TTC549 (cell line): ENCODE measurements at regions not wholly inside any gene's neighbourhood (a gene's known extent, or its start where the extent isn't known, plus 50 kb on each side); places are given as distances from the start of the nearest gene placed in this dataset.
"Not testable (repeated sequence)": the region's sequence is repeated elsewhere in the genome, so short reads cannot be mapped to it uniquely, and the experiment has no call there.

Experiments used
- FAIRE-seq: peaks from 2 replicates; lab custom pipeline; 2012; peaks lifted over from hg19 to GRCh38; lab: Jason Lieb, UNC

GRCh38 chr6:152811785-152812184, 61.2 kb downstream of the VIP start:
- FAIRE-seq, result no peak

GRCh38 chr6:152815230-152815872, 64.8 kb downstream of the VIP start:
- no peak for FAIRE-seq

DNA sequence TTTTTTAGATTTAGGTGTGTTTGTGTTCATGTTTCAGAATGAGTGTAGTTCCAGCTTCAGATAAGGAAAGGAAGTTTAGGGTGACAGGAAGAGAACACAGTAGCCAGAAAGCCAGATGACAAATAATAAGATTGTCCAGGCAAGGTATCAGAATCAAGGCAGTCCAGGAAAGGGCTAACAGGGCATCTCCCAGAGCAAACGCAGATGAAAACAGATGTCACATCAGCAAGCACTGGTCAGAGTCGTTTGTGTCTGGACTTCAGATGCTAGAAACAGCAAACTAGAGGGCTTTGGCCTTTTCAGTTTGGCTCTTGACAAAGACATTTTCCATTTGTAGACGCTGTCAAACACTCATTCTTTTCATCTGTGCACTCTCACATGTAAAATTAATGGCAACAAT, 65.5 kb downstream of the VIP start:
- FAIRE-seq, result no peak

- no peak for FAIRE-seq
Observed at GRCh38 chr6:152821525-152821924, 70.9 kb downstream of the VIP start.

DNA sequence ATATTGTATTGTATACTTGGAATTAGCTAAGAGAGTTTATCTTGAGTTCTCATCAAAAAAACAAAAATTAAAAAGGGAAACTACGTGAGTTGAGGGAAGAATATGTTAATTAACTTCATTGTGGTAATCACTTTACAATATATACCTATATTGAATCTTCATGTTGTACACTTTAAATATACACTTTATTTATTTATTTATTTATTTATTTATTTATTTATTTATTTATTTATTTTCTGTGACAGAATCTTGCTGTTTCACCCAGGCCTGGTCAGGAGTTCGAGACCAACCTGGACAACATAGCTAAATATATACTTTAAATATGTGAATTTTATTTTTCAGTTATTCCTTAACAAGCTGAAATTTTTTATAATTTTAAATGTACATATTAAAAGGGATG, 74.1 kb downstream of the VIP start:
- no peak for FAIRE-seq

DNA sequence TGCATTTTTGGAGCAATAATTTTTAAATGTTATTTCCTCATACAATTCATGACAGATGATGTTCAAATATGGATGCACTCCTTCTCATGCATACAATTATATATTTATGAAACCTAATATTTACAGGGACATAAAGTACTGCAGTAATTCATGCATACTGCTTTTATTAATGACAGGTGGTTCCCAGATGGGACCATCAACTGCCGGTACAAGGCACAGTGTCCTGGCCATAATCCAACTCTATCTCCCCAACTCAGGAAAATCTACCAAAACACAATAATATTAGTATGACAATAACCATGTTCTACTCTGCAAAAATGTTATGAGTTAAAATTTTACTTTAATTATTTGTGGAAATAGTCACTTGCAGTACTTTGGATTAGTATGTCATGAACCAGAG, 77.8 kb downstream of the VIP start:
- FAIRE-seq, result no peak

DNA sequence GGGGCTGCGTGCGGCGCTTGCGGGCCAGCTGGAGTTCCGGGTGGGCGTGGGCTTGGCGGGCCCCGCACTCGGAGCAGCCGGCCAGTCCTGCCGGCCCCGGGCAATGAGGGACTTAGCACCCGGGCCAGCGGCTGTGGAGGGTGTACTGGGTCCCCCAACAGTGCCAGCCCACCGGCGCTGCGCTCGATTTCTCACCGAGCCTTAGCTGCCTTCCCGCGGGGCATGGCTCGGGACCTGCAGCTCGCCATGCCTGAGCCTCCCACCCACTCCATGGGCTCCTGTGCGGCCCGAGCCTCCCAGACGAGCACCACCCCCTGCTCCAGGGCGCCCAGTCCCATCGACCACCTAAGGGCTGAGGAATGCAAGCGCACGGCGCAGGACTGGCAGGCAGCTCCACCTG, 83.8 kb downstream of the VIP start:
- not testable (repeated sequence) for FAIRE-seq

- FAIRE-seq, result no peak
Observed at GRCh38 chr6:152836523-152836922, 85.9 kb downstream of the VIP start.

DNA sequence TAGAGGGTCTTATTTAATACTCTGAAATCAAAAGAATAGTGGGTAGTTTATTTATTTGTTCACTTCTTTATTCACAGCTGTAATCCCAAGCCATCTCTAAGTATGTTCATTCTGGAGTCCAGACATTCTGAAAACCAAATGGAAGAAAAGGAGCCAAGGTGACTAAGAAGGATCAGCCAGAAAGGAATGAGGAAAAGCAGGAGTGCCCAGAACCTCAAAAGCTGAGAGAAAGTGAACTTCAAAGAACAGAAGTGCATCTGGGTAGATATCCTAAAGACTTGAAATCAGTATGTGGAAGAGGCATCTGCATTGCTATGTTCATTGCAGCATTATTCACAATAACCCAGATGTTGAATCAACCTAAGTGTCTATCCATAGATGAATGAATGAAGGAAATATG, 94.8 kb downstream of the VIP start:
- FAIRE-seq, result no peak

- no peak for FAIRE-seq
Observed at GRCh38 chr6:152846825-152847224, 96.2 kb downstream of the VIP start.

DNA sequence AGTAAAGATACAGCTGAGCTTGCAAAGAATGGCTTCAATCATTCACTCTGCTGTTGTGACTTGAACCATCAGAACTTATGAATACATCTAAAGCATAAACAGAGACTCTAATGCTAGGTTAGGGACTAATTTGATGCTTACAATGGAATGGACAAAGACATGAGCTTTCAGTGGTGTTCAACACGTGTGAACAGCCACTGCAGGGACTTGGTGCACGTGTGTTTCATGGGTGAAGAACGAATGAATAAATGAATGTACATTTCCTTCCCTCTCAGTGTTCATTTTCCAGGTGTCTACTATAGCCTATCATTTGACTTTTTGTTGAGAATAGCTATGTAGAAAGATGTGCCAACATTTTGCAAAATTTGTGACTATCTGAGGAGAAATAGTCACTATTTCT, 98.3 kb downstream of the VIP start:
- FAIRE-seq, result no peak

GRCh38 chr6:152854086-152854795, 103.6 kb downstream of the VIP start:
- no peak for FAIRE-seq

DNA sequence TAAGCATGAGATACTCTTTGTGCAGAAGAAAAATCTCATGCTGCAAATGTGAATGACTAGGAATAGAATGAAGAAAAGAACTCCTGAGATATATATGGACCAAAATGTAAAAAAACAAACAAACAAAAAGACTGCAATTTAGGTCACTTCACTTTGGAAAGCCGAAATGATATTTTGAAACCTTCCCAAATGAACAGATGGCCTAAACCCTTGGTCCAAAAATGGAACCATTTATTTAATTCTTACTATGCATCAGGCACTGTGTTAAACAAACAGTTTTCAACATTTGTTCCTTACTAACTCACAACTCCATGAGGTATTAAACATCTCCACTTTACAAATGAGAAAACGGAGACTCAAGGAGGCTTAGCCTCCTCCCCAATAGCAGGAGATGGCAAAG, 107.5 kb downstream of the VIP start:
- FAIRE-seq, result no peak

GRCh38 chr6:152859225-152859624, 108.6 kb downstream of the VIP start:
- FAIRE-seq, result no peak

DNA sequence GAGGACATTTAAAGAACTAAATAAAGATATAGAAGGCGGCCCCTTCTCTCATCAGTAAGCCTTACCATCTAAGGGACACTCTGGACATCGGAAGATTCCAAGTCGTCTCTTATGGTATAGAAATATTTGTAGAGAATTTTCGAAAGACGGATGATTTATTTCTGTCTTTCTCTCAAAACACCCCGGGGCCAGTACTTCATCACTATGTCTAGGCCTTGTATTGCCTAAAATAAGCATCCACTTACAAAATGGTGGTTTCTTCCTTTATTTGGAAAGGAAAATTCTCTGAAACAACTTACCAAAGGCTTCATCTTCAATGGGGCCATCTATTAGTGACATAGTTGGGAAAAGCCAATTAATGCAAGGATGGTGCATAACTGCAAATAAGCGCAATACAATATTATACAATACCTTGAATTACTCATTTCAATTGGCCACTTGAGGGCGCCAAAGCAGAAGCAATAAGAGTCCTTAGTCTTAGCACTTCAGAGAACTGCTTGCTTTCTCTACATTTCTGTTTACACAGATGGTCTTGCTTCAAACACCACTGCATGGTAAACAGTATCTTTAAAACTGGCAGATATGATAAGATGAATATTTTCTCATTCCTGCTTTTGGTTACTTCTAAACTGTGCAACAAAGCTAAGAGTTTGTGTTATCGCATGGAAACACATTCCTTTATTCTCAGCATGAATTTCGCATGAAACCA, 113.2 kb downstream of the VIP start:
- FAIRE-seq, result peak; percentile 81

DNA sequence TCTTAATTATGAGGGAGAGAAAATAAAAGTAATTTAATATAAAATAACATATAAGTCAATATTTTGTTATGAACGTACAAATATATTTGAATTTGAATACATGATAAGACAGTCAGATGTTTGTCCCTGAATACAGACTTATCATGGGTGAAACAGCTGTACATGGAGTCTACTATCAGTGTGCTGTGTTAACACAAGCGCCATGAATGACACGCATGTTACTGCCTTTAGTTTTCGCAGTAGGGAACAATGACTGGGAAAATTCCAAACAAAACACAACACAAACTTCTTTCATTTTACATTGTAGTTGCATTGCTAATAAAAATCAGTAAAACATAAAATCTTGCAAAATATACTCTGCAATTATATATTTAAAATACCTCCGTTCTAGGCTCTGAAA, 108.6 kb downstream of the FBXO5 start:
- FAIRE-seq, result no peak

GRCh38 chr6:152874846-152875568, 107.8 kb downstream of the FBXO5 start:
- no peak for FAIRE-seq

DNA sequence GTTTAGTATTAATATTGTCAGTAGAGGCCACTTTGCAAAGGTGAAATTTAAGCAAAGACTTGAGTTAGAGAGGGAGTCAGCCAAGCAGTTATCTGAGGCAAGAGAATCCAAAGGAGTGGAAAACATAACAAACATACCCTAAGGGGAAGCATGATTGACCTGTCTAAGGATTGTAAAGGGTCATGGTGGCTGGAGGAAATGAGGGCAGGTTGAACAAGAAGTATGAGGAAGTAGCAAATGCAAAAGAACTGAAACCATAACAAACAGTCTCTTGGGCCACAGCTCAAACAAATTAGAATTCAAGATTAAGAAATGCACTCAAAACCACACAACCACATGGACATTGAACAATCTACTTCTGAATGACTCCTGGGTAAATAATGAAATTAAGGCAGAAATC, 103.2 kb downstream of the FBXO5 start:
- no peak for FAIRE-seq

- no peak for FAIRE-seq
Observed at GRCh38 chr6:152893187-152893586, 89.7 kb downstream of the FBXO5 start.

- FAIRE-seq, result no peak
Observed at GRCh38 chr6:152896923-152897322, 85.9 kb downstream of the FBXO5 start.

DNA sequence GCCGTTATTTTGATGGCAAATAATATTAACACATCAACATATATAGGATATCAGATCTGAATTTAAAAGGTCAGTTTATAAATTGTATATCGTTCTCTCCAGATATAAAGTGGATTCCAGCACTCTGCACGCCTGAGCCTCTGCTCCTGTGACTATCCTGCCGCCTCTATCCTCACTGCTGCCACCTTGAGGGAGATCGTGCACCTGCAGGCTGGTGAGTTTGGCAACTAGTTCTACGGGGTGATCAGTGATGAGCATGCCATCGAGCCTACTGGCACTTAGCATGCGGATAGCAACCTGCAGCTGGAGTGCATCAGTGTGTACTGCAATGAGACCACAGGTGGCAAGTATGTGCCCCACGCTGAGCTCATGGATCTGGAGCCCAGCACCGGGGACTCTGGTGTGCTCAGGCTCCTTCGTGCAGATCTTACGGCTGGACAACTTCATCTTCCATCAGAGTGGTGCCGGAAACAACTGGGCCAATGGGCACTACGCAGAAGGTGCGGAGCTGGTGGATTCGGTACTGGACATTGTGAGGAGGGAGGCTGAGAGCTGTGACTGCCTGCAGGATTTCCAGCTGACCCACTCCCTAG, 84.9 kb downstream of the FBXO5 start:
- FAIRE-seq, result peak; percentile 49

GRCh38 chr6:152904678-152905077, 78.2 kb downstream of the FBXO5 start:
- FAIRE-seq, result no peak
